CD4-positive, alpha-beta T cell treated with Interferon alpha-2 for 1 hour (primary cell): ENCODE measurements at regions not wholly inside any gene's neighbourhood (a gene's known extent, or its start where the extent isn't known, plus 50 kb on each side); places are given as distances from the start of the nearest gene placed in this dataset.
"Not testable (repeated sequence)": the region's sequence is repeated elsewhere in the genome, so short reads cannot be mapped to it uniquely, and the experiment has no call there.

Experiments used
- DNase-seq, 2 donors: peaks; one replicate each; pipeline ENCODE4 v3.0.0-alpha.2; 2020 to 2022

DNA sequence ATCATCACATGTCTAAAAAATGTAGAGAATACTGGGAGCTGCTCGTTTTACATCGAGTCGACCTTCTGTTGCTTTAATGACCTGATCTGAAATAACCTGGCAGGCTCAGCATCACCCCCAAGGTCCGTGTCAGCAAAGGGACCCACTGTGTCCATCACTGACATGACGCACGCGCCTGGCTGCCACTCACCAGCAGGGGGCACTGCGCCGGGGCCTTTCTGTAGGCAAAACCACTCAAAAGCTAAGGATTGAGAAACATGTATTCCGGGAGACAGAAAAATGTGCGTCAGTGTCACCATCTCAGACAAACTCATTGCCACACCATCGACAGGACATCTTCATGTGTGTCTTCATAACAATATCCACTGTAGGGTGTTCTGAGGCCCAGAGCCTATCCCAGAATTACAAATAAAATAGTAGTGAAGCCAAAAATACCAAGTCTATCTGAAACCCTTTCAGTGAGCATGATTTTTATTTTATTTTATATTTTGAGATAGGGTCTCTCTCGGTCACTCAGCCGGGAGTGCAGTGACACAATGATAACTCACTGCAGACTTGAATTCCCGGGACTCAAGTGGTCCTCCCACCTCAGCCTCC is 130.3 kb upstream of the LSM14A start:
- peak; percentile 50 to 61 for DNase-seq

- DNase-seq, result no peak
Observed at GRCh38 chr19:34044021-34044420, 128.3 kb upstream of the LSM14A start.

DNA sequence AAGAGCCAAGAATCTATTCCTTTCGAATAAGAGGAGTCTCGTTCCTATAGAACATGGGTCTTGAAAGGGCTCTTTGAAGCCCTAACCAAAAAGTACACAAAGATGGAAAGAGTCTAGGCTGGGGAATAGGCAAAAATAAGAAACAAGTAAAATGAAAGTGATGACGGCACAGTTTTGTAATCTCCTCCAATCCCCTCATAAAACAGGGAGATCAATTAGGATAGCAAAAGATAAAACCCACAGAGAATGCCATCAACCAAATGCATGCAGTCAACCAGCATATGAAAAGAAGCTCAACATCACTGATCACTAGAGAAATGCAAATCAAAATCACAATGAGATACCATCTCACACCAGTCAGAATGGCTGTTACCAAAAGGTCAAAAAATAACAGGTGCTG is 122.4 kb upstream of the LSM14A start:
- no peak for DNase-seq

GRCh38 chr19:34050430-34050829 is 121.9 kb upstream of the LSM14A start:
- DNase-seq, result not testable (repeated sequence)

- no peak for DNase-seq
Observed at GRCh38 chr19:34051255-34051654, 121.0 kb upstream of the LSM14A start.

- DNase-seq, result no peak
Observed at GRCh38 chr19:34057155-34057554, 115.1 kb upstream of the LSM14A start.

DNA sequence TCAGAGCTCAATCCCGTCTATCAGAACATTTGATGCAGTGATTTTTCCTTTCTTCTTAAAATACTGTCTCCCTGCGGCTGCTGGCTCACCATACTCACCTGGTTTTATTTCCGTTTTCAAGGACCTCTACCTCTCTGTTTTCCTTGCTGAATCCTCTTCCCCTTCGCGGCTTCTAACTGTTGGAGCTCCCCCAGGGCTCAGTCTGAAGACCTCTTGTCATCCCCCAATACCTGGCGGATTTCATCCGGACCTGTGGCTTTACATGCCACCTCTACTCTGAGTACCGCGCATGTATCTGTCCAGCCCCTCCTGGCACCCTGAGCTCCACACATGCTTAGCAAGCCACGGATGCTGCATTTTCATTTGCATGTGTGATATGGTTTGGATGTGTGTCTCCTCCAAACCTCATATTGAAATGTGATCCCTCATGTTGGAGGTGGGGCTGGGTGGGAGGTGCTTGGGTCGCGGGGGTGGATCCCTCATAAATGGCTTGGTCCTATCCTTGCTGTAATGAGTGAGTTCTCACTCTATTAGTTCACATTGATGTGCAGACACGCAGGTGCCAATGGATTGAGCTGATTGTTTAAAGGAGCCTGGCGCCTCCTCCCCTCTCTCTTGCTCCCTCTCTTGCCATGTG is 106.2 kb upstream of the LSM14A start:
- DNase-seq, result no peak

- DNase-seq, result no peak
Observed at GRCh38 chr19:34067861-34068271, 104.4 kb upstream of the LSM14A start.

- DNase-seq, result no peak
Observed at GRCh38 chr19:34075661-34076091, 96.6 kb upstream of the LSM14A start.

DNA sequence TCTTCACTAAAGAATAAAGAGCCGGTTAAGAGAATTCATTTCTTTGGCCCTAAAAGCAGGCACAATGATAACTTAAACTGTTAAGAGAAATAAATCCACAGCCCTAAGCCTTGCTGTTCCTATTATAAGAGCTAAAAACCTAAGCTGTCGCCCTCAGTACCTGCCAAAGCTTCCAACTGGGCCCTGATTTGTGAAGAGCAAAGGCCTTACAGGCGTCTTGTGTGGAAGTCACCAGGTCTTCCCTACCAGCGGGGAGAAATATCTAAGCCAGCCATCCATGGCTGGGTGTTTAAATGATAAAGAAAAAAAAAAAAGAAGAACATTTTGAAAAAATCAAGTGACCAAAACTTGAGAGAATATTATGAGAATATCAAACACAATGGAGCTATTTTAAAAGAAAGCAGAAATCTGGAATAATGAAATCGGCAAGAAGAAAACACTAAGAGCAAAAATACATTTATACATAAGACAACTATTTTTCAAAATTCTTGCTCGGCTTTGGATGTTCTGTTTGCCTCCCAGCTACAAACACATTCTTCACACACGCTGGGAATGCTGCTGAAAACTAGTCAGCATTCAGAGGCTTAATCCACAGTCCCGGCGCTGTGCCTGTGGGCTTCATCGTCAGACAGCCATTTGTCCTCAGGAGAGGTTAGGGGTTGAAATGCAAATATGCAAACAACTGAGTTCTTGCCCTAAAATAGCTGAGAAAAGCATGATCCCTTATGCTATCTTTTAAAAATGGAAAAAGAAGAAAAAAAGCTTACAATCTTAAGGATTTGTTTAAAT is 89.8 kb upstream of the LSM14A start:
- DNase-seq, result no peak

- DNase-seq, result no peak
Observed at GRCh38 chr19:34084396-34085145, 87.7 kb upstream of the LSM14A start.

- no peak for DNase-seq
Observed at GRCh38 chr19:34085336-34085735, 87.0 kb upstream of the LSM14A start.

- no peak for DNase-seq
Observed at GRCh38 chr19:34088292-34088691, 84.0 kb upstream of the LSM14A start.

DNA sequence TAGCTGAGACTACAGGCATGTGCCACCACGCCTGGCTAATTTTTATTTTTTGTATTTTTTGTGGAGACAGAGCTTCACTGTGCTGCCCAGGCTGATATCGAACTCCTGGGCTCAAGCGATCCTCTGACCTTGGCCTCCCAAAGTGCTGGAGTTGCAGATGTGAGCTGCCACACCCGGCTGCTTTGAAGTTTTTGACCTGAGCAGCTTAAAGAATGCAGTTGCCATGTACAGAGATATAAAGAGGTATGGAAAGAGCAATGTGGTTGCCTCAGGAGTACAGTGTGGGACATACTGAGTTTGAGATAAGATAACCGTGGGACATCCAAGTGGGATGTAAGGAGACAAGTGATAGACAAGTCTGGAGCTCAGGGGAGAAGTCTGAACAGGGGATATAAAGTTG is 82.7 kb upstream of the LSM14A start:
- DNase-seq, result no peak

DNA sequence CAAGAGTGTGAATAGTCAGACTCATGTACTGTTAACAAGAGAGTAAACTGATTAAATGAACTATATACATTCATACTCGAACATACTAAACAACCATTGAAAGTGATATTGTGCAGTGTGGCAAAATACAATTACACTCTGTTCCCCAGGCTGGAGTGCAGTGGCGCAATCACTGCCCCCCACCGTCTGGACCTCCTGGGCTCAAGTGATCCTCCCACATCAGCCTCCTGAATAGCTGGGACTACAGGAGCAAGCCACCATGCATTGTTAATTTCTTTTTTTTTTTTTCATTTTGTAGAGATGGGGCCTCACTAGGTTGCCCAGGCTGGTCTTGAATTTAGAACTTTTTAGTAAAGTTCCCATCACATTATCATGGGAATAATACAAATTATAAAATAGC is 77.3 kb upstream of the LSM14A start:
- no peak for DNase-seq

DNA sequence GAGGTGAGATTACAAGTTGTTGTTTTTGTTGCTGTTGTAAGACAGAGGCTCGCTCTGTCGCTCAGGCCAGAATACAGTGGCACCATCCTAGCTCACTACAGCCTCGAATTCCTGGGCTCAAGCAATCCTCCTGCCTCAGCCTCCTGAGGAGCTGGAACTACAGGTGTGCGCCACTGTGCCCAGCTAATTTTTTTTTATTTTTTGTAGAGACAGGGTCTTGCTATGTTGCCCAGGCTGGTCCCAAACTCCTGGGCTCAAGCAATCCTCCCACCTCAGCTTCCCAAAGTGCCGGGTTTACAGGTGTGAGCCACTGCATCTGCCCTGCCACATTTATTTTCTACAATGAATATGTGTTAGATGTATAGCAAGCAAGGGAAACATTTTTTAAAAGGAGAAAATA is 76.9 kb upstream of the LSM14A start:
- DNase-seq, result not testable (repeated sequence)

DNA sequence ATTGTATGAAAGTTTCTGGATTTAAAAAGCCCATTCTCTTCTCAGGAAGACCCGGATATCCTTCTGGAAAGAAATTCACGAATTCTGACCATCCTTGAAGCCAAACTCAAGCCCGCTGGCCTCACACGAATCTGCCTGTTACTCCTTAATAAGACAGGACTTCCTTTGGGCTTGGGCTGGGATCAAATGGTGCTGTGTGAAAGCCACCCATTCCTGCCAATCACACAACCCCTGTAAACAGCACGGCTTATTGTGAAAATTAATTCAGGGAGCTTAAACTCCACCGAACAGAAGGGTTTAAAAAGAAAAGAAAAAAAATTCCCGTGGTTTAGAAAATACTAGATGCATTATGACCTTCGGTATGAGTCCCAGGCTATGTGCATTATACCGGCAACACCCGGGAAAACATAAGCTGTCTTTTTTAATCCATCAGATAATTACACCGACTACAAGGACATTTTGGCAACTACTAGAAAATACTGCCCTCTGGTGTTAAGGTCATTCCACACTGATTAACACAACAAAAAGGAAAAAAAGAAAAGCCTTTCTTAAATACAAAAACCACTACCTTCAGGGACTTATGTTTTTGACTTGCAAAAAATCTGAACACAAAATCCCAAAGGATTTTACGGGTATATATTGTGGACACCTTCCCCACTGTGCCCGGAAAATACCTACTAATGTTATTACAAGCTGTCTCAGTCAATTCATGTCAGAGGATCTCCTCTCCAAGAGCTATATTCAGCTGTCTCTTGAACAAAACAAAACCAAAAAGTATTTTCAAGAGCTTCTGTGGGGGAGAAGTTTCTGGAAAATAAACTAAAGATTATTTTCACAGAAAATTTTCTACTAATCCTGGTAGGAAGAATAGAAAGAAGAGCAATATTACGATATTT is 76.0 kb upstream of the LSM14A start:
- peak in 1 of 2 donors; percentile 52 for DNase-seq

DNA sequence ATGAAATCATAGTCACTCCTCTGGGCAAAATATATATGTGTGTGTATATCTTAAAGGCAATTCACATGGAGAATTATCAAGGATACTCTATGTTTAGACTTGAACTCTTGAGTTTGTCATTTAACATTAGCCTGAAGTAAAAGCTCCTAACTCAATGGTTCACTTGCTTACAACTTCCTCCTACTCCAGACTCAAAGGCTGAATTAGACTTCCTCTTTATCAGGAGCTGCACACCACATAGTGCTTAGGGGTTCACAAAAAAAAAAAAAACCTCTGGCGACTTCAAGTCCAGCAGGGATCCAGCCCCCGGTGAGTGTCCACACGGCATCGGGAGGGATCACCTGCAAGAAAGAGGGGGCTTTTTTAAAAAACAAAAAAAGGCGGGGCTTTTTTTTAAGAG is 68.2 kb upstream of the LSM14A start:
- DNase-seq, result no peak

- no peak for DNase-seq
Observed at GRCh38 chr19:34104557-34104956, 67.7 kb upstream of the LSM14A start.

DNA sequence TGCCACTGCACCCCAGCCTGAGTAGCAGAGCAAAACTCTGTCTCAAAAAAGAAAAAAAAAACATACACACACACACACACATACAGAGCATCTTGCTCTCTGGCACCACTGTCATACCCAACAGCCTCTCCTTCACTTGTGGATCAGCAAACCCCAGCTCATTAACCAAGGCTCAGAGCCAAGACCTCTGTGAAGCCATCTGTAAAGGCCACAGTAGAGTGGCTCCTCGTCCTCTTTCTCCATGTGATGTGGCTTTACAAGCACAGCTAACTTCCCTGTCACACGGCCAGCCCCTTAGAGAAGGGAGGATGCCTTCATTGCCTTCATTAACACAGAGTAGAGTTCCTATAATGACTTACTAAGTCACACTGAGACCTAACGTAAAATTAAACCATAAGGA is 62.7 kb upstream of the LSM14A start:
- DNase-seq, result no peak

DNA sequence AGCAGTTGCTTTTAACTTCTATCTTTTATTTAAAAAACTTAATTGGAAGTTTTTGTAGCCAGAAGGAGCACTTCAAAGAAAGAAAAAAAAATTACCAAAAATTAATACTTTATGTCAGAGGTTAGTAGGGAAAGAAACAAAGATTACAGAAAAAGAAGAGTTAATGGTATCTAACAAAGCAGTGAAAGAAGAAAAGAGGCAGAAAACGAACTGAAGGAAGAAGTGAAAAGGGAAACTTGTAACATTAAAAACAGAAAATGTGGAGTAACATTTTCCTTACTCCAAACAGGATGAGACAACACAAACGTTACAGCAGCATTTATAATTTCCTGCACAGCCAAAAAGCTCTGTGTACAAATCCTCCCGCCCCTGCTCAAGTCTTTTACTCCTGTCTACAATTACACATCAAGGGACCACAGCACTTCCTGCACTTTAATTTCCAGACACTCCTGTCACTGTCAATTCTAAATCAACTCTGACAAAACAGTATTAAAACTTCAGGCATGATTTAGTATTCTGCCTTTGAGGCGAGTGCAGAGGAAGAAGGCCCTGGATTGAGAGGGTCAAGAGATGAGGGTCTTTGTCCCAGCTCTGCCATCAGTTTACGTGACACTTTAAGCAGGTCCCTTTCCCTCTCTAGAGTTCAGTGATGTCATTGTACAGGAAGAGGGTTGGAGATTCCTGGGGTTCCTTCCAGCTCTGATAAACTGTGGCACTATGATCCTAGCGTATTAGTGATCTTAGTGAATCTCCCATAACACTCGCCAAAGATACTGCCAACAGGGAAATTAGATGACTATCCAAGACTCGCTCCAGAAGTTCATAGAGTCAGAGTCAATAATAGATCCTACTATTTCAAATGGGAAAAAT is 53.2 kb upstream of the LSM14A start:
- DNase-seq, result no peak
